GM19455 (cell line): ENCODE measurements at regions not wholly inside any gene's neighbourhood (a gene's known extent, or its start where the extent isn't known, plus 50 kb on each side); places are given as distances from the start of the nearest gene placed in this dataset.

Experiments used
- ATAC-seq: cut with Tn5 transposase; IDR thresholded peaks from one replicate; pipeline ENCODE4 v1.9.1; 2021; ENCODE audit not compliant: unreplicated experiment

DNA sequence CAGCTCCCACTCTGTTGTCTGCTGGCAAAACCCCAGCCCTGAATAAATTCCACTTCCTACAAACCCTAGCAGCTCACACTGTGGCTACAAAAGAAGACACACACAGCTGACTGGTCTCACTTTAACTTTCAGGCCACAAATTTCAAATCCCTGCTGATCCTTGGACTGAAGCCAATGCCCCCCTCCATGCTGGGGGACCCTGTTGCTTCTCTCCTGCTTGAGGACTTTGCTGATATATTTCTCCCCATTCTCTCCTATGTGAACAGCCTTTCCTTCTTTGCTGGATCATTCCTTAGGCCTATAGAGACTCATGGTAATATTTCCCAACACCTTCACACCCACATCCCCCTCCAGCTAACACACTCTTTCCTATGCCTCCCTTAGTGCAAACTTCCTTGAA lies 79.6 kb upstream of the ADRA1B start:
- ATAC-seq: no peak

- no peak for ATAC-seq
Observed at GRCh38 chr5:159837860-159838259, 78.4 kb upstream of the ADRA1B start.

DNA sequence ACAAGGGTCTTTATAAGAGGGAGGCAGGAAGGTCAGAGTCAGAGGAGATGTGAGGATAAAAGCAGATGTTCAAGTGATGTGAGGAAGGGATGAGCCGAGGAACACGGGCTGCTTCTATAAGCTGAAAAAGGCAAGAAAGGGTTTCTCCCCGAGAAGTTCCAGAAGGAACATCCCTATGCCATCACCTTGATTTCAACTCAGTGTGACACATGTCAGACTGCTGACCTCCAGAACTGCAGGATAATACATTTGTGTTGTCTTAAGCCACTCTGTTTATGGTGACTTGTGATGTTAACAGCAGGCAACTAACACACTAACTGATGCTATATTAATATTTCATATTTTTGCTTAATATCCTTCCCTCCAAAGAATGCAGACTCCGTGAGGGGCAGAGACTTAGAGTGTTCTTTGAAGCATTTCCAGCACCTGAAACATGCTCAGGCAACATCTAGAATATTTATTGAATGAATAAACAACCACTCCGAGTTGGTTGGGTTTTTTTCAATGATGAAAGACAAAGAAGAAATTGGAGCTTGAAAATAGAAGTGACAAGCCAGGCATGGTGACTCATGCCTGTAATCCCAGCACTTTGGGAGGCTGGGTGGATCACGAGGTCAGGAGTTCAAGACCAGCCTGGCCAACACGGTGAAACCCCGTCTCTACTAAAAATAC lies 77.6 kb upstream of the ADRA1B start:
- no peak for ATAC-seq

- no peak for ATAC-seq
Observed at GRCh38 chr5:159844267-159845121, 71.8 kb upstream of the ADRA1B start.

- no peak for ATAC-seq
Observed at GRCh38 chr5:159849437-159850083, 66.7 kb upstream of the ADRA1B start.

- no peak for ATAC-seq
Observed at GRCh38 chr5:159850160-159850559, 66.1 kb upstream of the ADRA1B start.

- no peak for ATAC-seq
Observed at GRCh38 chr5:159851053-159851452, 65.2 kb upstream of the ADRA1B start.

GRCh38 chr5:159854916-159855315 lies 61.4 kb upstream of the ADRA1B start:
- ATAC-seq: no peak

GRCh38 chr5:159855476-159856191 lies 60.6 kb upstream of the ADRA1B start:
- no peak for ATAC-seq

GRCh38 chr5:159858871-159859270 lies 57.4 kb upstream of the ADRA1B start:
- no peak for ATAC-seq

DNA sequence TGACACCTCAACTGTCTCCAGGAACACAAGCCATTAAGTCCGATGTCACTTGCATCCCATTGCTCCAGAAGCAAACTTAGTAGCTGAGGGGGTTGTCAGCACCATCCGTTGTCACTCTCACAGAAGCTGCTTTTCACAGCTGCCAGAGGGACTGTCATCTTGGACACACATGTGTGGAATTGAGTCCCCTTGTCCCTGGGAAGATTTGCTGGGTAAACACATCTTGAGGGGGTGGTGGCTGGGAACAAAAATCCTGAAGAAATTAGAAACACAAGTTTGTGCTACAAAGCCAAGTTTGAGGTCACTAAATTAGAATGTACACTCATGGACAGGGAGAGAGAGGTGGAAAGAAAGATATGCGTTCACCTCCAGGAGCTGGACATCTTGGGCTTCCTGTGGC lies 55.2 kb upstream of the ADRA1B start:
- ATAC-seq: no peak

- ATAC-seq: peak; percentile 59
Observed at GRCh38 chr5:159864885-159865691, 51.2 kb upstream of the ADRA1B start.

- ATAC-seq: no peak
Observed at GRCh38 chr5:159866093-159866492, 50.2 kb upstream of the ADRA1B start.
